ENCODE measurements at regions not wholly inside any gene's neighbourhood (a gene's known extent, or its start where the extent isn't known, plus 50 kb on each side); places are given as distances from the start of the nearest gene placed in this dataset.

DNA sequence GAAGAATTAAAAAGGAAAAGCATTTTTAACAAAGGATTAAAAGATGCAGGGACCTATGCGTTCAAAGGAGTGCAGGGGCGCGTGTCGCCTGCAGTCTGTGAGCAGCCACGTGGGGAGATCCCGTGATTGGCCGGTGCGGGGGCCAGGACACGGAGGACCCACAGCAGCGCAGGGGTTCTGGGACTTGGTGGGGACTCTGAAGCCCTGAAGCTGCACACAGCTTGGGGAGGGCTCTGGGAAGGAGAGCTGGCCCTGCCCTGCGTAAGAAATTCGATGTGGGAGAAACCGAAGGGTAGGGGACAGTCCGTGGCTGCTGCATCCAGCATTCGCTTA is 268.1 kb downstream of the KLF6 start:
- ChIA-PET CTCF (no interaction called here), POLR2A (ENCODE audit: low non-redundant PET) (no interaction called here)
- no peak overlapping the region for H3K4me3 ChIP-seq (ENCODE audit: low read depth, low read length, poor library complexity, severe bottlenecking)
- intact Hi-C loops (cut with micrococcal nuclease; ENCODE audit: unreplicated experiment): no loop called here
- no peak overlapping the region for H3K27ac ChIP-seq (ENCODE audit: low read depth, low read length, poor library complexity, severe bottlenecking)
- no TSS peak for BruUV-seq (replicated peaks)
- H3K9me3 ChIP-seq (ENCODE audit: low read depth, low read length, poor library complexity, severe bottlenecking): no peaks in the 10 kb centered on the region
- H3K27me3 ChIP-seq (replicated peaks; ENCODE audit: insufficient read depth, low read depth, low read length, poor library complexity): no peaks in the 10 kb centered on the region
- TF ChIP-seq, protein P1, sequence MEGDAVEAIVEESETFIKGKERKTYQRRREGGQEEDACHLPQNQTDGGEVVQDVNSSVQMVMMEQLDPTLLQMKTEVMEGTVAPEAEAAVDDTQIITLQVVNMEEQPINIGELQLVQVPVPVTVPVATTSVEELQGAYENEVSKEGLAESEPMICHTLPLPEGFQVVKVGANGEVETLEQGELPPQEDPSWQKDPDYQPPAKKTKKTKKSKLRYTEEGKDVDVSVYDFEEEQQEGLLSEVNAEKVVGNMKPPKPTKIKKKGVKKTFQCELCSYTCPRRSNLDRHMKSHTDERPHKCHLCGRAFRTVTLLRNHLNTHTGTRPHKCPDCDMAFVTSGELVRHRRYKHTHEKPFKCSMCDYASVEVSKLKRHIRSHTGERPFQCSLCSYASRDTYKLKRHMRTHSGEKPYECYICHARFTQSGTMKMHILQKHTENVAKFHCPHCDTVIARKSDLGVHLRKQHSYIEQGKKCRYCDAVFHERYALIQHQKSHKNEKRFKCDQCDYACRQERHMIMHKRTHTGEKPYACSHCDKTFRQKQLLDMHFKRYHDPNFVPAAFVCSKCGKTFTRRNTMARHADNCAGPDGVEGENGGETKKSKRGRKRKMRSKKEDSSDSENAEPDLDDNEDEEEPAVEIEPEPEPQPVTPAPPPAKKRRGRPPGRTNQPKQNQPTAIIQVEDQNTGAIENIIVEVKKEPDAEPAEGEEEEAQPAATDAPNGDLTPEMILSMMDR (conservative IDR thresholded peaks at IDR 0.05; ENCODE audit: low read depth, low read length): no peak
- TF ChIP-seq EZH2 (IDR thresholded peaks at IDR 0.05; ENCODE audit: borderline replicate concordance, low read depth, low read length, poor library complexity, severe bottlenecking): no peak
- no peak for DNase-seq (ENCODE audit: low spot score)
- H3K36me3 ChIP-seq (ENCODE audit: insufficient read depth, low read length, poor library complexity, severe bottlenecking): no peaks in the 10 kb centered on the region
- H3K4me1 ChIP-seq (ENCODE audit: insufficient read depth, low read length, poor library complexity, severe bottlenecking): no peaks in the 10 kb centered on the region

DNA sequence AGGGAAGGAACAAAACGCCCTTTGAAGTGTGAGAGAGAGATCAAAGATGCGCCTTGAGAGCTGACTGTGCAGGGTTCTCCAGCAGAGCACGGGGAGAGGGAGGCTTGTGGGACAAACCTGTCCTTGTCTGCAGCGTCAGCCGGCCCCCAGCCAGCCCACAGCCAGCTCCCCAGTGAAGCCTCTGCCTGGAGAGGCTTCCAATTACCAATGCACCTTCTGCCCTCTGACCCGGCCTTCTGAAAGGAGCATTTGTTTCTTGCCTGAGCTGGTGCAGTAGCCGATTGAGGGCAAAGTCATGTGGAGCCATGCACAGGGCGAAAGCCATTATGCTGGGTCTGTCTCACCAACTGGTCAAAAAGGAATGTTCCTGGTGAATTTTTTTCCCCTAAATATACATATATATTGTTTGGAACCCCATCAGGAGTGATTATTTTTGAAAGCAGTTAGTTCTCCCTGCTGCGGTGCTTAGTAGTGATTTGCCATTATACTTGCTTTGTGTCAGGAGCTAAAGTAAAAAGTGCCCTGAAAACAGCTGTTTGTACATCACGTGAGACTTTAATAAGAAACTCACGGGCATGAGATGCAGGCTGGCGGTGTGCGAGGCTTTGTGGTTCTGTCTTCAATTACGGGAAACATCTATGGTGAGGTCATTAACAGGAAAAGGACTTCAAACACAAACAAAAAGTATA is 268.6 kb downstream of the KLF6 start:
- Histone ChIP-seq H3K4me3 (ENCODE audit: low read depth, low read length, poor library complexity, severe bottlenecking) (no peak overlapping the region), H3K27me3 (replicated peaks; ENCODE audit: insufficient read depth, low read depth, low read length, poor library complexity) (no peaks in the 10 kb centered on the region), H3K9me3 (ENCODE audit: low read depth, low read length, poor library complexity, severe bottlenecking) (no peaks in the 10 kb centered on the region), H3K36me3 (ENCODE audit: insufficient read depth, low read length, poor library complexity, severe bottlenecking) (no peaks in the 10 kb centered on the region), H3K27ac (ENCODE audit: low read depth, low read length, poor library complexity, severe bottlenecking) (no peak overlapping the region), H3K4me1 (ENCODE audit: insufficient read depth, low read length, poor library complexity, severe bottlenecking) (no peaks in the 10 kb centered on the region)
- intact Hi-C loops (cut with micrococcal nuclease; ENCODE audit: unreplicated experiment): no loop called here
- ChIA-PET POLR2A (ENCODE audit: low non-redundant PET) (no interaction called here), CTCF (no interaction called here)
- TF ChIP-seq, protein P1 (conservative IDR thresholded peaks at IDR 0.05; ENCODE audit: low read depth, low read length): no peak
- no peak for TF ChIP-seq EZH2 (IDR thresholded peaks at IDR 0.05; ENCODE audit: borderline replicate concordance, low read depth, low read length, poor library complexity, severe bottlenecking)
- DNase-seq (ENCODE audit: low spot score): no peak
- no TSS peak for BruUV-seq (replicated peaks)

DNA sequence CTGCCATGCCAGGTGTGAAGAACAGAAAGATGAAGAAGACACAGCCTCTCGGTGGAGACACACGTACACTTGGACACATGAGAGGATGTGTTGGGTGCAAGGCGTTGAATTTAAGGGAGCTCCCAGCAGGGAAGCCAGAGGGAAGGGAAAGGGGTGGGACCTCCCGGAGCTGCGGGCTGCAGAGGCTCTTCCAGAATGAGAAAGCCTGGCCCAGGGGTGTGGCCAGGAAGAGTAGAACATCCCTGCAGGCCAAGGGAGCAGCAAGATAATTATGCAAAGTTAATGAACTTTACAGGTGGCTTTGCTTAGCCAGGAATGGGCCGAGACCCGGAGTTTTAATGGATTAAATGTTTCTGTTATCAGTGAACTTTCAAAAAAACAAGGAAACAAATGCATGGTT is 270.3 kb downstream of the KLF6 start:
- POLR2A ChIA-PET (ENCODE audit: low non-redundant PET): interaction anchor here (0.6 kb wide), 1 partner anchor 1052 kb away, joined by 9 read pairs; no protein-coding TSS in a partner anchor
- BruUV-seq (replicated peaks): no TSS peak
- DNase-seq (ENCODE audit: low spot score): no peak

More for the DNA sequence above, 270.3 kb downstream of the KLF6 start:
- no peaks in the 10 kb centered on the region for H3K36me3 ChIP-seq (ENCODE audit: insufficient read depth, low read length, poor library complexity, severe bottlenecking)
- H3K27ac ChIP-seq (ENCODE audit: low read depth, low read length, poor library complexity, severe bottlenecking): no peak overlapping the region
- no peaks in the 10 kb centered on the region for H3K27me3 ChIP-seq (replicated peaks; ENCODE audit: insufficient read depth, low read depth, low read length, poor library complexity)
- no peaks in the 10 kb centered on the region for H3K9me3 ChIP-seq (ENCODE audit: low read depth, low read length, poor library complexity, severe bottlenecking)
- H3K4me3 ChIP-seq (ENCODE audit: low read depth, low read length, poor library complexity, severe bottlenecking): no peak overlapping the region
- intact Hi-C loops (cut with micrococcal nuclease; ENCODE audit: unreplicated experiment): no loop called here
- no peak for TF ChIP-seq EZH2 (IDR thresholded peaks at IDR 0.05; ENCODE audit: borderline replicate concordance, low read depth, low read length, poor library complexity, severe bottlenecking)
- TF ChIP-seq, protein P1 (conservative IDR thresholded peaks at IDR 0.05; ENCODE audit: low read depth, low read length): no peak
- CTCF ChIA-PET: no interaction called here
- no peaks in the 10 kb centered on the region for H3K4me1 ChIP-seq (ENCODE audit: insufficient read depth, low read length, poor library complexity, severe bottlenecking)

Measured in A673 (cell line).